K562 (cell line): ENCODE measurements at regions not wholly inside any gene's neighbourhood (a gene's known extent, or its start where the extent isn't known, plus 50 kb on each side); places are given as distances from the start of the nearest gene placed in this dataset.

ENCODE experiments used
- ATAC-seq: fragments of 200-7000 bp; cut with Tn5 transposase; 3 replicates; pipeline ENCODE4 v1.9.1; 2020; ENCODE audit warnings: moderate library complexity
- BruUV-seq: library from RNA; stranded (reverse); fragments of 400-500 nt; replicated peaks from 2 replicates; lab custom pipeline; 2021; lab: Mats Ljungman, UMichigan
- CTCF ChIA-PET: fragments of 300-600 bp; formaldehyde crosslinking; extraction: SDS; loops from one replicate; lab custom pipeline; 2021; ENCODE audit warnings: low intra/inter-chr PET ratio; lab: Yijun Ruan, JAX
- POLR2A ChIA-PET: fragments of 300-600, 350-650 bp; sonication (Branson Sonifier 250); formaldehyde crosslinking; extraction: SDS; loops from one replicate; lab custom pipeline; 2021; ENCODE audit warnings: antibody characterized with exemption, inconsistent platforms; lab: Yijun Ruan, JAX
- DNase-seq, 4 experiments: peaks; one replicate each; pipeline versions ENCODE4 v3.0.0 to v3.0.0-alpha.2; 2011 to 2018; ENCODE audit warnings: low spot score in 3 of 4, mixed read lengths in 3 of 4; ENCODE audit errors: extremely low read depth in 1 of 4
- FAIRE-seq: peaks from 2 replicates; lab custom pipeline; 2011; peaks lifted over from hg19 to GRCh38; lab: Jason Lieb, UNC
- H2AFZ ChIP-seq: 2 replicates; pipeline ENCODE4 v1.6.0; 2011; ENCODE audit warnings: low read depth, low read length, control low read depth, inconsistent platforms
- H3K27ac ChIP-seq: fragments of 200-600 bp; 3 replicates; pipeline ENCODE4 v1.8.0; 2011; ENCODE audit warnings: low read depth, mild to moderate bottlenecking, control low read depth, inconsistent platforms, low read length, moderate library complexity, mixed read lengths; ENCODE audit errors: extremely low read depth
- H3K27me3 ChIP-seq, 2 experiments: fragments of 300-600 bp in 1 of 2; 2 replicates in 1 of 2; 3 replicates in 1 of 2; pipeline versions ENCODE4 v1.6.0 to v1.8.0; 2011; ENCODE audit warnings: inconsistent platforms in 2 of 2, low read length in 2 of 2, mild to moderate bottlenecking in 1 of 2, mixed read lengths in 1 of 2, moderate library complexity in 1 of 2; ENCODE audit not compliant: control insufficient read depth in 2 of 2, insufficient read depth in 2 of 2
- H3K36me3 ChIP-seq: fragments of 300-600 bp; 3 replicates; pipeline ENCODE4 v1.8.0; 2011; ENCODE audit warnings: mild to moderate bottlenecking, low read length, inconsistent platforms; ENCODE audit not compliant: control insufficient read depth, insufficient read depth
- H3K4me1 ChIP-seq, 2 experiments: fragments of 200-600 bp in 1 of 2; replicated peaks in 1 of 2; 2 replicates in 1 of 2; 3 replicates in 1 of 2; pipeline versions ENCODE4 v1.5.1 to v1.8.0; 2011; ENCODE audit warnings: inconsistent platforms in 2 of 2, low read length in 2 of 2, mild to moderate bottlenecking in 1 of 2, mixed read lengths in 1 of 2, moderate library complexity in 1 of 2; ENCODE audit not compliant: control insufficient read depth in 2 of 2, insufficient read depth in 2 of 2
- H3K4me2 ChIP-seq: 2 replicates; pipeline ENCODE4 v1.6.1; 2011; ENCODE audit warnings: low read length, control low read depth, inconsistent platforms, mixed read lengths; ENCODE audit not compliant: insufficient read depth
- H3K4me3 ChIP-seq: fragments of 200-600 bp; sonication (generic), shearing (Covaris generic); 2 replicates; pipeline ENCODE4 v1.5.1; 2016; ENCODE audit warnings: control low read depth, inconsistent platforms
- H3K79me2 ChIP-seq: fragments of 200-600 bp; 3 replicates; pipeline ENCODE4 v1.8.0; 2011; ENCODE audit warnings: low read length, inconsistent platforms; ENCODE audit not compliant: control insufficient read depth, insufficient read depth
- H3K9ac ChIP-seq, 2 experiments: 2 replicates each; pipeline versions ENCODE4 v1.6.0 to v1.6.1; 2011; ENCODE audit warnings: low read depth in 2 of 2, low read length in 2 of 2, control low read depth in 1 of 2, inconsistent platforms in 1 of 2, mild to moderate bottlenecking in 1 of 2, mixed read lengths in 1 of 2; ENCODE audit not compliant: insufficient read depth in 1 of 2
- H3K9me1 ChIP-seq: one replicate; pipeline ENCODE4 v1.6.0; 2011; ENCODE audit warnings: inconsistent platforms, mild to moderate bottlenecking, low read length, moderate library complexity; ENCODE audit not compliant: control insufficient read depth, insufficient read depth
- H3K9me3 ChIP-seq: replicated peaks from 2 replicates; pipeline ENCODE4 v1.5.1; 2011; ENCODE audit warnings: low read depth, low read length, inconsistent platforms; ENCODE audit not compliant: control insufficient read depth, insufficient read depth
- H4K20me1 ChIP-seq: replicated peaks from 2 replicates; pipeline ENCODE4 v1.6.1; 2011; ENCODE audit warnings: low read length, inconsistent platforms, mixed read lengths; ENCODE audit not compliant: control insufficient read depth, insufficient read depth
- GATA2 ChIP-seq: sonication (generic); formaldehyde crosslinking; IDR thresholded peaks from 2 replicates; pipeline ENCODE4 v1.4.0; 2020; ENCODE audit warnings: mild to moderate bottlenecking, missing genetic modification reagents
- GMEB1 ChIP-seq: fragments of 250-450 bp; sonication (Bioruptor Pico); IDR thresholded peaks from 2 replicates; pipeline ENCODE4 v1.4.0; 2020; ENCODE audit warnings: mild to moderate bottlenecking
- KLF10 ChIP-seq: fragments of 250-450 bp; sonication (Bioruptor Pico); IDR thresholded peaks from 2 replicates; pipeline ENCODE4 v1.6.1; 2021; ENCODE audit warnings: matching md5 sums
- NONO ChIP-seq, 2 experiments: fragments of 200-400 bp in 1 of 2; fragments of 450-650 bp in 1 of 2; formaldehyde crosslinking in 1 of 2; IDR thresholded peaks; 2 replicates each; pipeline ENCODE4 v1.6.1; 2017; ENCODE audit warnings: low read depth in 2 of 2, mild to moderate bottlenecking in 2 of 2, moderate library complexity in 2 of 2, low read length in 1 of 2
- NRF1 ChIP-seq, 2 experiments: fragments of 450-650 bp; IDR thresholded peaks in 1 of 2; conservative IDR thresholded peaks in 1 of 2; 2 replicates each; pipeline ENCODE4 v1.6.1; 2014; ENCODE audit warnings: mild to moderate bottlenecking in 2 of 2
- ZNF165 ChIP-seq: fragments of 250-450 bp; sonication (Bioruptor Pico); IDR thresholded peaks from 2 replicates; pipeline ENCODE4 v1.4.0; 2020; ENCODE audit warnings: borderline replicate concordance
- ZNF57 ChIP-seq: fragments of 450-650 bp; formaldehyde crosslinking; IDR thresholded peaks from 2 replicates; pipeline ENCODE4 v1.4.0; 2020; ENCODE audit warnings: mild to moderate bottlenecking, moderate library complexity
- WGBS: fragments of 100-300 bp; shearing (Covaris generic); methylation state at CpG from one replicate; pipeline ENCODE4 v1.1.6; 2016; ENCODE audit warnings: low coverage, mixed read lengths; ENCODE audit not compliant: insufficient coverage; ENCODE audit errors: missing lambda C conversion rate; 5-methylcytosine and 5-hydroxymethylcytosine counted together
- in situ Hi-C: fragments of 300-500 bp; cut with MboI; formaldehyde crosslinking; loops from 4 replicates; pipeline ENCODE4 v1.15.0; 2018; ENCODE audit warnings: inconsistent platforms, mixed read lengths
- intact Hi-C: fragments of 100-400 bp; cut with micrococcal nuclease; formaldehyde crosslinking; loops from 2 replicates; pipeline ENCODE4 v1.14.2; 2022

DNA sequence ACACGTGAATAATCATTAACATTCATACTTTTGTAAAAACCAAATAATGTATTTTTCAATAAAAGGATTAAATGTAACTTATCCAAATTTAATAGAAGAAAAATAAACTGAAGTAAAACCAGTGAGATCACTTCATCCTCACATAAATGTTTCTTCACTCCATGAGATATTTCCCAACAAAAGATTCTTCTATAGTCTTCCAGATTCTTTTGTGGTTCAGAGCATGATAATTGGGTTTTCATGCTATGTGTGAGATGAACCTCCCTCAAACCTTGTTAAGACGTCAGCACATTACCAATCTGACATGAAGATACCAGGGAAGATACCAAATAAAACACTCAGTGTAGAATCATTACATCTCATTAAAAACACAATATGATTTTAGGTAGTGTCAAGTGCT, 62.9 kb upstream of the OXGR1 start:
- POLR2A ChIA-PET, result no interaction called here
- in situ Hi-C loops, result no loop called here
- 0% methylated on average over 2 of the region's 2 CpGs for WGBS

More for the DNA sequence above, 62.9 kb upstream of the OXGR1 start:
- Histone ChIP-seq H3K4me3 (no peak overlapping the region), H3K9me1 (no peaks in the 10 kb centered on the region)
- no peak for DNase-seq
- intact Hi-C loops, result no loop called here
- CTCF ChIA-PET, result no interaction called here
- no peak for TF ChIP-seq NRF1 (conservative IDR thresholded peaks at IDR 0.05 in 1 of 2, IDR thresholded peaks at IDR 0.05 in 1 of 2)
- TF ChIP-seq NONO (IDR thresholded peaks at IDR 0.05; ENCODE audit: low read depth in 2 of 2, low read length in 1 of 2), result no peak
- TF ChIP-seq GMEB1, result no peak
- no peak for TF ChIP-seq KLF10
- TF ChIP-seq ZNF57 (CRISPR knock-in tag), result no peak
- no peak for TF ChIP-seq GATA2
- TF ChIP-seq ZNF165, result no peak
- TF ChIP-seq, all 486 proteins: peak for 0
- H2AFZ ChIP-seq, result no peak overlapping the region
- H3K27ac ChIP-seq, result no peak overlapping the region
- H3K27me3 ChIP-seq, result no peaks in the 10 kb centered on the region
- no peaks in the 10 kb centered on the region for H3K4me1 ChIP-seq
- no TSS peak for BruUV-seq
- H3K36me3 ChIP-seq, result no peaks in the 10 kb centered on the region
- H3K9me3 ChIP-seq, result no peaks in the 10 kb centered on the region
- H4K20me1 ChIP-seq, result no peaks in the 10 kb centered on the region
- H3K79me2 ChIP-seq, result no peaks in the 10 kb centered on the region
- H3K4me2 ChIP-seq, result no peak overlapping the region
- no peak overlapping the region for H3K9ac ChIP-seq
- FAIRE-seq, result no peak
- ATAC-seq, result no peak
